A549 (cell line): ENCODE measurements at regions not wholly inside any gene's neighbourhood (a gene's known extent, or its start where the extent isn't known, plus 50 kb on each side); places are given as distances from the start of the nearest gene placed in this dataset.

Experiments
- CEBPB ChIP-seq, 2 experiments: fragments of >200 bp in 1 of 2; sonication (Bioruptor Twin) in 1 of 2; formaldehyde crosslinking in 1 of 2; IDR thresholded peaks; 2 replicates each; pipeline ENCODE4 v1.6.1; 2012 to 2016
- CHD2 ChIP-seq: fragments of 150-350 bp; IDR thresholded peaks from 2 replicates; pipeline ENCODE4 v1.6.1; 2014; ENCODE audit warnings: low read length; ENCODE audit not compliant: partially characterized antibody
- EP300 ChIP-seq, 2 experiments: fragments of >200 bp; sonication (Bioruptor Twin); formaldehyde crosslinking; IDR thresholded peaks; 2 replicates in 1 of 2; 3 replicates in 1 of 2; pipeline ENCODE4 v1.6.1; 2016 to 2017
- ESRRA ChIP-seq: fragments of 150-350 bp; IDR thresholded peaks from 2 replicates; pipeline ENCODE4 v1.6.1; 2014; ENCODE audit warnings: mild to moderate bottlenecking, low read length, borderline replicate concordance
- HDAC2 ChIP-seq: fragments of 200-600 bp; sonication (generic); IDR thresholded peaks from 2 replicates; pipeline ENCODE4 v1.6.1; 2016
- POLR2A ChIP-seq: IDR thresholded peaks from 2 replicates; pipeline ENCODE4 v1.6.1; 2012; ENCODE audit warnings: mild to moderate bottlenecking, low read length
- POLR2AphosphoS2 ChIP-seq: conservative IDR thresholded peaks from 2 replicates; pipeline ENCODE4 v1.6.1; 2012; ENCODE audit warnings: low read length, improper control_type of control experiment, inconsistent platforms
- SMC3 ChIP-seq: fragments of >200 bp; sonication (Bioruptor Twin); formaldehyde crosslinking; IDR thresholded peaks from 3 replicates; pipeline ENCODE4 v1.6.1; 2018; ENCODE audit warnings: inconsistent platforms
- ZFP36 ChIP-seq: fragments of 450-650 bp; IDR thresholded peaks from 2 replicates; pipeline ENCODE4 v1.6.1; 2014; ENCODE audit warnings: borderline replicate concordance; ENCODE audit not compliant: partially characterized antibody
- TF ChIP-seq, protein P1 (sequence below): fragments of >200 bp; sonication (Bioruptor Twin); formaldehyde crosslinking; IDR thresholded peaks from 3 replicates; pipeline ENCODE4 v1.5.1; 2016
- TF ChIP-seq, protein P2 (sequence below): fragments of 200-600 bp; sonication (generic); IDR thresholded peaks from 2 replicates; pipeline ENCODE4 v1.6.1; 2016; ENCODE audit warnings: antibody characterized with exemption, mild to moderate bottlenecking, moderate library complexity
- TF ChIP-seq, protein P3 (sequence below): IDR thresholded peaks from 2 replicates; pipeline ENCODE4 v1.6.1; 2012
- TF ChIP-seq, protein P4 (sequence below): fragments of 250-450 bp; sonication (Bioruptor Pico); IDR thresholded peaks from 2 replicates; pipeline ENCODE4 v1.5.0; 2021; ENCODE audit warnings: mild to moderate bottlenecking, moderate library complexity, borderline replicate concordance

DNA sequence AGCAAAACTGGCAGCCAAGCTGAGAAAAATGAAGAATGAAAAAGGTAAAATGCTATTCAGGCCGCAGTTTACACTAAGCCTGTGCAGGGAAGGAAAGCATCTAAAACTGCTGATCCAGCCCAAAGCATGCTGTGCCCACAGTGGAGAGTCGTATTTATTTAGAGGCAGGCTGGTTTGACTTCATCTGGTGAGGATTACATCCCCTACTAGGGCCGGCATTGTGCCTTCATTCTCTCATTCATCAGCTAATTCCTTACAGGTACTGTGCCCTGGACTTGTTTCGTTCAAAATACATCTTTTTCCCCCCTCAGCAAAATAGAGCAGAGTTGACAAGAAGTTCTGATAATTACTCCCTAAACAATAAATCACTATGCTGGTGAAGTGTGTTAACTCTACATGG lies 137.5 kb upstream of the DAP start:
- TF ChIP-seq, protein P1, sequence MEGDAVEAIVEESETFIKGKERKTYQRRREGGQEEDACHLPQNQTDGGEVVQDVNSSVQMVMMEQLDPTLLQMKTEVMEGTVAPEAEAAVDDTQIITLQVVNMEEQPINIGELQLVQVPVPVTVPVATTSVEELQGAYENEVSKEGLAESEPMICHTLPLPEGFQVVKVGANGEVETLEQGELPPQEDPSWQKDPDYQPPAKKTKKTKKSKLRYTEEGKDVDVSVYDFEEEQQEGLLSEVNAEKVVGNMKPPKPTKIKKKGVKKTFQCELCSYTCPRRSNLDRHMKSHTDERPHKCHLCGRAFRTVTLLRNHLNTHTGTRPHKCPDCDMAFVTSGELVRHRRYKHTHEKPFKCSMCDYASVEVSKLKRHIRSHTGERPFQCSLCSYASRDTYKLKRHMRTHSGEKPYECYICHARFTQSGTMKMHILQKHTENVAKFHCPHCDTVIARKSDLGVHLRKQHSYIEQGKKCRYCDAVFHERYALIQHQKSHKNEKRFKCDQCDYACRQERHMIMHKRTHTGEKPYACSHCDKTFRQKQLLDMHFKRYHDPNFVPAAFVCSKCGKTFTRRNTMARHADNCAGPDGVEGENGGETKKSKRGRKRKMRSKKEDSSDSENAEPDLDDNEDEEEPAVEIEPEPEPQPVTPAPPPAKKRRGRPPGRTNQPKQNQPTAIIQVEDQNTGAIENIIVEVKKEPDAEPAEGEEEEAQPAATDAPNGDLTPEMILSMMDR: no peak
- TF ChIP-seq SMC3: no peak
- TF ChIP-seq, protein P2, sequence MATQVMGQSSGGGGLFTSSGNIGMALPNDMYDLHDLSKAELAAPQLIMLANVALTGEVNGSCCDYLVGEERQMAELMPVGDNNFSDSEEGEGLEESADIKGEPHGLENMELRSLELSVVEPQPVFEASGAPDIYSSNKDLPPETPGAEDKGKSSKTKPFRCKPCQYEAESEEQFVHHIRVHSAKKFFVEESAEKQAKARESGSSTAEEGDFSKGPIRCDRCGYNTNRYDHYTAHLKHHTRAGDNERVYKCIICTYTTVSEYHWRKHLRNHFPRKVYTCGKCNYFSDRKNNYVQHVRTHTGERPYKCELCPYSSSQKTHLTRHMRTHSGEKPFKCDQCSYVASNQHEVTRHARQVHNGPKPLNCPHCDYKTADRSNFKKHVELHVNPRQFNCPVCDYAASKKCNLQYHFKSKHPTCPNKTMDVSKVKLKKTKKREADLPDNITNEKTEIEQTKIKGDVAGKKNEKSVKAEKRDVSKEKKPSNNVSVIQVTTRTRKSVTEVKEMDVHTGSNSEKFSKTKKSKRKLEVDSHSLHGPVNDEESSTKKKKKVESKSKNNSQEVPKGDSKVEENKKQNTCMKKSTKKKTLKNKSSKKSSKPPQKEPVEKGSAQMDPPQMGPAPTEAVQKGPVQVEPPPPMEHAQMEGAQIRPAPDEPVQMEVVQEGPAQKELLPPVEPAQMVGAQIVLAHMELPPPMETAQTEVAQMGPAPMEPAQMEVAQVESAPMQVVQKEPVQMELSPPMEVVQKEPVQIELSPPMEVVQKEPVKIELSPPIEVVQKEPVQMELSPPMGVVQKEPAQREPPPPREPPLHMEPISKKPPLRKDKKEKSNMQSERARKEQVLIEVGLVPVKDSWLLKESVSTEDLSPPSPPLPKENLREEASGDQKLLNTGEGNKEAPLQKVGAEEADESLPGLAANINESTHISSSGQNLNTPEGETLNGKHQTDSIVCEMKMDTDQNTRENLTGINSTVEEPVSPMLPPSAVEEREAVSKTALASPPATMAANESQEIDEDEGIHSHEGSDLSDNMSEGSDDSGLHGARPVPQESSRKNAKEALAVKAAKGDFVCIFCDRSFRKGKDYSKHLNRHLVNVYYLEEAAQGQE: no peak
- no peak for TF ChIP-seq POLR2A
- no peak for TF ChIP-seq CHD2
- TF ChIP-seq, protein P3, sequence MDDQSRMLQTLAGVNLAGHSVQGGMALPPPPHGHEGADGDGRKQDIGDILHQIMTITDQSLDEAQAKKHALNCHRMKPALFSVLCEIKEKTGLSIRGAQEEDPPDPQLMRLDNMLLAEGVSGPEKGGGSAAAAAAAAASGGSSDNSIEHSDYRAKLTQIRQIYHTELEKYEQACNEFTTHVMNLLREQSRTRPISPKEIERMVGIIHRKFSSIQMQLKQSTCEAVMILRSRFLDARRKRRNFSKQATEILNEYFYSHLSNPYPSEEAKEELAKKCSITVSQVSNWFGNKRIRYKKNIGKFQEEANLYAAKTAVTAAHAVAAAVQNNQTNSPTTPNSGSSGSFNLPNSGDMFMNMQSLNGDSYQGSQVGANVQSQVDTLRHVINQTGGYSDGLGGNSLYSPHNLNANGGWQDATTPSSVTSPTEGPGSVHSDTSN: no peak
- no peak for TF ChIP-seq ESRRA
- no peak for TF ChIP-seq POLR2AphosphoS2
- TF ChIP-seq CEBPB (IDR thresholded peaks at IDR 0.05): no peak
- no peak for TF ChIP-seq EP300 (IDR thresholded peaks at IDR 0.05)
- TF ChIP-seq, protein P4, sequence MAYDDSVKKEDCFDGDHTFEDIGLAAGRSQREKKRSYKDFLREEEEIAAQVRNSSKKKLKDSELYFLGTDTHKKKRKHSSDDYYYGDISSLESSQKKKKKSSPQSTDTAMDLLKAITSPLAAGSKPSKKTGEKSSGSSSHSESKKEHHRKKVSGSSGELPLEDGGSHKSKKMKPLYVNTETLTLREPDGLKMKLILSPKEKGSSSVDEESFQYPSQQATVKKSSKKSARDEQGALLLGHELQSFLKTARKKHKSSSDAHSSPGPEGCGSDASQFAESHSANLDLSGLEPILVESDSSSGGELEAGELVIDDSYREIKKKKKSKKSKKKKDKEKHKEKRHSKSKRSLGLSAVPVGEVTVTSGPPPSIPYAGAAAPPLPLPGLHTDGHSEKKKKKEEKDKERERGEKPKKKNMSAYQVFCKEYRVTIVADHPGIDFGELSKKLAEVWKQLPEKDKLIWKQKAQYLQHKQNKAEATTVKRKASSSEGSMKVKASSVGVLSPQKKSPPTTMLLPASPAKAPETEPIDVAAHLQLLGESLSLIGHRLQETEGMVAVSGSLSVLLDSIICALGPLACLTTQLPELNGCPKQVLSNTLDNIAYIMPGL: no peak
- no peak for TF ChIP-seq ZFP36
- no peak for TF ChIP-seq HDAC2
